ENCODE measurements at regions not wholly inside any gene's neighbourhood (a gene's known extent, or its start where the extent isn't known, plus 50 kb on each side); places are given as distances from the start of the nearest gene placed in this dataset.

- TF ChIP-seq CTCF (IDR thresholded peaks at IDR 0.05 in 2 of 3, conservative IDR thresholded peaks at IDR 0.05 in 1 of 3; ENCODE audit: control insufficient read depth in 2 of 3, extremely low read depth in 1 of 3, insufficient read depth in 1 of 3, low read depth in 3 of 3, low read length in 3 of 3) (no peak), ZNF217 (IDR thresholded peaks at IDR 0.05) (no peak), NRF1 (conservative IDR thresholded peaks at IDR 0.05; ENCODE audit: low read depth, low read length) (no peak), NFIC (IDR thresholded peaks at IDR 0.05; ENCODE audit: low read depth, low read length) (no peak), POLR2AphosphoS5 (IDR thresholded peaks at IDR 0.05; ENCODE audit: low read length) (no peak), POLR2A (IDR thresholded peaks at IDR 0.05; ENCODE audit: low read depth, low read length) (no peak), TCF7 (IDR thresholded peaks at IDR 0.05; ENCODE audit: borderline replicate concordance) (no peak), EED (IDR thresholded peaks at IDR 0.05; ENCODE audit: low read depth) (no peak), USF1 (IDR thresholded peaks at IDR 0.05; ENCODE audit: borderline replicate concordance, extremely low read length, insufficient read depth, low read depth, low read length) (no peak), CREM (IDR thresholded peaks at IDR 0.05; ENCODE audit: low read depth) (no peak), ZNF274 (IDR thresholded peaks at IDR 0.05; ENCODE audit: insufficient read depth, insufficient read length) (no peak), CHD4 (IDR thresholded peaks at IDR 0.05) (no peak)
Observed at GRCh38 chr7:116367171-116367813, 132.2 kb upstream of the CAV2 start.
